ENCODE measurements at regions not wholly inside any gene's neighbourhood (a gene's known extent, or its start where the extent isn't known, plus 50 kb on each side); places are given as distances from the start of the nearest gene placed in this dataset.

- no peaks in the 10 kb centered on the region for H3K4me1 ChIP-seq (replicated peaks in 1 of 4; ENCODE audit: control insufficient read depth in 3 of 4, insufficient read depth in 4 of 4, low read length in 3 of 4)
- no peak overlapping the region for H2BK15ac ChIP-seq (ENCODE audit: low read length)
- no peaks in the 10 kb centered on the region for H4K20me1 ChIP-seq (replicated peaks in 1 of 2; ENCODE audit: control insufficient read depth in 1 of 2, insufficient read depth in 2 of 2, low read length in 2 of 2)
- no peaks in the 10 kb centered on the region for H3K9me3 ChIP-seq (ENCODE audit: insufficient read depth in 2 of 2, low read depth in 1 of 2, low read length in 1 of 2)
- H4K91ac ChIP-seq (replicated peaks; ENCODE audit: insufficient read length, low read length): no peak overlapping the region
- ChIA-PET CTCF (ENCODE audit: partially characterized antibody) (interaction anchor here (0.9 to 1.2 kb wide), 2 partner anchors 10 to 39 kb away, joined by 3 to 4 read pairs; no protein-coding TSS in a partner anchor), POLR2A (ENCODE audit: partially characterized antibody) (no interaction called here)
- no peak overlapping the region for H4K8ac ChIP-seq (ENCODE audit: extremely low read depth, insufficient read depth, low read length)
- FAIRE-seq (no peak), DNase-seq (ENCODE audit: low read depth in 1 of 2, low spot score in 2 of 2) (no peak)
- WGBS, 2 experiments (ENCODE audit: extremely low coverage in 1 of 2, insufficient coverage in 1 of 2, insufficient read length in 1 of 2, insufficient replicate concordance in 2 of 2, low coverage in 1 of 2, low lambda C conversion rate in 2 of 2, missing lambda C conversion rate in 1 of 2): 93% methylated on average over 4 of the region's 4 CpGs; no CpG with 5 or more reads in 1 of the 2 experiments
- no peaks in the 10 kb centered on the region for H3K23me2 ChIP-seq (ENCODE audit: low read depth, low read length)
- no peak overlapping the region for H2AFZ ChIP-seq (ENCODE audit: low read length)
- H2BK5ac ChIP-seq (ENCODE audit: low read depth, low read length): no peak overlapping the region
- H3K14ac ChIP-seq (ENCODE audit: insufficient read length): no peak overlapping the region
- no peak overlapping the region for H3K18ac ChIP-seq (ENCODE audit: extremely low read depth, low read length)
- H3K27ac ChIP-seq (ENCODE audit: low read depth, low read length): no peak overlapping the region
- no peak overlapping the region for H2AK5ac ChIP-seq (ENCODE audit: low read depth, low read length)
- H2BK20ac ChIP-seq (ENCODE audit: low read length): no peak overlapping the region
- no peaks in the 10 kb centered on the region for H3K79me1 ChIP-seq (ENCODE audit: low read depth, low read length)
- no peak overlapping the region for H4K5ac ChIP-seq (ENCODE audit: insufficient read length, low read depth, low read length)
- no peak overlapping the region for H3K4ac ChIP-seq (replicated peaks; ENCODE audit: insufficient read length, low read depth, low read length)
- H3K56ac ChIP-seq (replicated peaks; ENCODE audit: insufficient read length, low read depth, low read length): no peak overlapping the region
- H2BK120ac ChIP-seq (replicated peaks; ENCODE audit: low read depth, low read length): no peak overlapping the region
- no peak overlapping the region for H3K4me2 ChIP-seq (ENCODE audit: insufficient read depth in 1 of 2, low read depth in 2 of 2, low read length in 2 of 2)
- H3K23ac ChIP-seq (ENCODE audit: insufficient read length): no peak overlapping the region
- H3K4me3 ChIP-seq (ENCODE audit: extremely low read depth in 1 of 4, insufficient read depth in 2 of 4, low read depth in 3 of 4, low read length in 4 of 4): no peak overlapping the region
- H3K27me3 ChIP-seq (replicated peaks in 1 of 4; ENCODE audit: control insufficient read depth in 3 of 4, extremely low read depth in 1 of 4, insufficient read depth in 3 of 4, low read length in 3 of 4): no peaks in the 10 kb centered on the region
- H3K79me2 ChIP-seq (ENCODE audit: control insufficient read depth in 1 of 2, insufficient read depth in 2 of 2, low read length in 2 of 2): no peaks in the 10 kb centered on the region
- no peak overlapping the region for H3K9ac ChIP-seq (replicated peaks in 1 of 4; ENCODE audit: extremely low read depth in 1 of 4, low read depth in 3 of 4, low read length in 3 of 4)
- H3K36me3 ChIP-seq (ENCODE audit: control insufficient read depth in 2 of 4, insufficient read depth in 4 of 4, low read length in 3 of 4): no peaks in the 10 kb centered on the region
- H2BK12ac ChIP-seq (ENCODE audit: low read depth, low read length): no peak overlapping the region
- TF ChIP-seq GTF2F1 (IDR thresholded peaks at IDR 0.05; ENCODE audit: borderline replicate concordance, low read depth, low read length) (no peak), CBX8 (IDR thresholded peaks at IDR 0.05; ENCODE audit: borderline replicate concordance, low read depth, low read length) (no peak), SRF (IDR thresholded peaks at IDR 0.05; ENCODE audit: low read depth, low read length) (no peak), TAF7 (optimal IDR thresholded peaks at IDR 0.05; ENCODE audit: borderline replicate concordance, low read depth, low read length) (no peak), HDAC6 (IDR thresholded peaks at IDR 0.05; ENCODE audit: low read depth, low read length) (no peak), SIN3A (conservative IDR thresholded peaks at IDR 0.05 in 1 of 2, IDR thresholded peaks at IDR 0.05 in 1 of 2; ENCODE audit: low read depth in 1 of 2, low read length in 2 of 2) (no peak), KDM5A (IDR thresholded peaks at IDR 0.05; ENCODE audit: low read length) (no peak), SP1 (IDR thresholded peaks at IDR 0.05; ENCODE audit: low read depth, low read length) (no peak), RAD21 (IDR thresholded peaks at IDR 0.05 in 1 of 2, conservative IDR thresholded peaks at IDR 0.05 in 1 of 2; ENCODE audit: low read depth in 2 of 2, low read length in 2 of 2) (no peak), TEAD4 (IDR thresholded peaks at IDR 0.05; ENCODE audit: low read depth, low read length) (no peak), USF2 (IDR thresholded peaks at IDR 0.05; ENCODE audit: low read length) (no peak), SUZ12 (IDR thresholded peaks at IDR 0.05; ENCODE audit: low read length) (no peak)
- TF ChIP-seq, protein P1, sequence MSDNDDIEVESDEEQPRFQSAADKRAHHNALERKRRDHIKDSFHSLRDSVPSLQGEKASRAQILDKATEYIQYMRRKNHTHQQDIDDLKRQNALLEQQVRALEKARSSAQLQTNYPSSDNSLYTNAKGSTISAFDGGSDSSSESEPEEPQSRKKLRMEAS (IDR thresholded peaks at IDR 0.05): no peak
Measured at GRCh38 chr3:160094562-160094961, 105.9 kb downstream of the IL12A start.

All from H1 (cell line).